ENCODE measurements at regions not wholly inside any gene's neighbourhood (a gene's known extent, or its start where the extent isn't known, plus 50 kb on each side); places are given as distances from the start of the nearest gene placed in this dataset.
"Not testable (repeated sequence)": the region's sequence is repeated elsewhere in the genome, so short reads cannot be mapped to it uniquely, and the experiment has no call there.

DNA sequence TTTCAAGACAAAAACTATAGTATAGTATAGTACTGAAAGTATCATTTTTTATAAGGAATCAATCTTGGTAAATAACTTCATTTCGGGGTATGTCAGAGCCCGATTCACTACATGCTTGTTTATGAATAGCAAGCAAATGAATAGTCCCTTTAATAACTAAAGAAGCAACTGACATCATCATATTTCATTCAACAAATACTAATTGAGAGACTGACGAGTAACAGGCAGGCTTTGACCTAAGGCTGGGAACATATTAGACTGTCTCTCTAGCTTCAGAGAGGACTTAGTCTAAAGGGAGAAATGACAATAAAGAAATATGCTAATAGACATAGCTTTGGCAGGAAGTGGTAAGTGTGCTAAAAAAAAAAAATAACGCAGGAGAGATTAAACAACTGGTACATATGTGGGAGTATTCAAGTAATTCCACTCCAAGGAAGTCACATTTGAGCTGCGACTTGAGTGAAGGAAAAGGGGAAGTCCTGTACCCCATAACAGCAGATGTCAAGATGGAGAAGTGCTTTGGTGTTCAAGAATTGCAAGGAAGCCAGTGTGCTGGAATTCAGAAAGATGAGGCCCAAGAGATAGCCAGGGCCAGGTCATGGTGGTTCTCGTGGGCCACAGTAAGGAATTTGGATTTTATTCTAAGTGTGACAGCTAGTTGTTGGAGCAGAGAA lies 284.9 kb downstream of the FBXO8 start:
- intact Hi-C loops (cut with DNase I; ENCODE audit: low total_unique reads) (no loop called here), in situ Hi-C loops (cut with MboI; ENCODE audit: low sequenced_read_pairs in 4 of 4) (no loop called here)
- Histone ChIP-seq H3K36me3 (no peaks in the 10 kb centered on the region), H3K9me3 (no peaks in the 10 kb centered on the region), H3K27me3 (no peaks in the 10 kb centered on the region), H3K4me1 (no peaks in the 10 kb centered on the region), H3K4me3 (no peak overlapping the region), H3K27ac (no peak overlapping the region)
- no peak for ATAC-seq
- DNase-seq = no peak
- TF ChIP-seq, protein P1, sequence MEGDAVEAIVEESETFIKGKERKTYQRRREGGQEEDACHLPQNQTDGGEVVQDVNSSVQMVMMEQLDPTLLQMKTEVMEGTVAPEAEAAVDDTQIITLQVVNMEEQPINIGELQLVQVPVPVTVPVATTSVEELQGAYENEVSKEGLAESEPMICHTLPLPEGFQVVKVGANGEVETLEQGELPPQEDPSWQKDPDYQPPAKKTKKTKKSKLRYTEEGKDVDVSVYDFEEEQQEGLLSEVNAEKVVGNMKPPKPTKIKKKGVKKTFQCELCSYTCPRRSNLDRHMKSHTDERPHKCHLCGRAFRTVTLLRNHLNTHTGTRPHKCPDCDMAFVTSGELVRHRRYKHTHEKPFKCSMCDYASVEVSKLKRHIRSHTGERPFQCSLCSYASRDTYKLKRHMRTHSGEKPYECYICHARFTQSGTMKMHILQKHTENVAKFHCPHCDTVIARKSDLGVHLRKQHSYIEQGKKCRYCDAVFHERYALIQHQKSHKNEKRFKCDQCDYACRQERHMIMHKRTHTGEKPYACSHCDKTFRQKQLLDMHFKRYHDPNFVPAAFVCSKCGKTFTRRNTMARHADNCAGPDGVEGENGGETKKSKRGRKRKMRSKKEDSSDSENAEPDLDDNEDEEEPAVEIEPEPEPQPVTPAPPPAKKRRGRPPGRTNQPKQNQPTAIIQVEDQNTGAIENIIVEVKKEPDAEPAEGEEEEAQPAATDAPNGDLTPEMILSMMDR (IDR thresholded peaks at IDR 0.05 in 4 of 5, conservative IDR thresholded peaks at IDR 0.05 in 1 of 5) = no peak
- no peak for TF ChIP-seq POLR2A (IDR thresholded peaks at IDR 0.05)

DNA sequence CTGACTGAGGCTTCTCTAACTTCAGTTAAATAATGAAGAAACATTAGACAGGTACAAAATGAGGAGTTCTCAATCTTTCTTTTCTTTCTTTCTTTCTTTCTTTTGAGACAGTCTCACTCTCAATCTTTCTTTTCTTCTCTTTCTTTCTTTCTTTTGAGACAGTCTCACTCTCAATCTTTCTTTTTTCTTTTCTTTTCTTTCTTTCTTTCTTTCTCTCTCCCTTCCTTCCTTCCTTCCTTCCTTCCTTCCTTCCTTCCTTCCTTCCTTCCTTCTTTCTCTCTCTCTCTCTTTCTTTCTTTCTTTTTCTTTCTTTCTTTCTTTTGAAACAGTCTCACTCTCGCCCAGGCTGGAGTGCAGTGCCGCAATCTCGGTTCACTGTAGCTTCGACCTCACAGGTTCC lies 287.7 kb downstream of the FBXO8 start:
- DNase-seq; ATAC-seq; H3K27me3 ChIP-seq; H3K27ac ChIP-seq; in situ Hi-C loops (cut with MboI; ENCODE audit: low sequenced_read_pairs in 4 of 4); H3K36me3 ChIP-seq; H3K4me1 ChIP-seq; H3K4me3 ChIP-seq; intact Hi-C loops (cut with DNase I; ENCODE audit: low total_unique reads); H3K9me3 ChIP-seq: not testable (repeated sequence)

DNA sequence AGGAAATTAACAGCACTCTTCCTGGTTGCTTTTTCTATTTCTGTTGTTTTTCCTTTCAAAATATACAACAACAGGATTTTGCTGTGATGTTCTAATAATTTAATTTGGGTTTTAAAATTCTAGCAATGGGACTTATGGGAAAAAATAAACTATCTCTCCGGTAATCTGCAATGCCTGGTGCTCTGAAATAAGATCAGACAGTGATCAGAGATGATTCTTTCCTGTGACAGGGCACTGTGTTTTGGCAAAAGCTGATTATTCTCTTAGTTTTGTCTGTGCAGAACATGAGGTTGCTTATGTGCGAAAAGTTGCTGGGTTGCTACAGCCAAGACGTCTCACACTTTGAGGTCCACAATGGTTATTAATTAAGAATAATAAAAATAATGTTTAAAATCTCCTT lies 291.7 kb downstream of the FBXO8 start:
- H3K4me1 ChIP-seq = no peaks in the 10 kb centered on the region
- no peaks in the 10 kb centered on the region for H3K27me3 ChIP-seq
- TF ChIP-seq, protein P1 (IDR thresholded peaks at IDR 0.05 in 4 of 5, conservative IDR thresholded peaks at IDR 0.05 in 1 of 5) = no peak
- TF ChIP-seq POLR2A (IDR thresholded peaks at IDR 0.05) = no peak
- H3K27ac ChIP-seq = no peak overlapping the region
- DNase-seq (no peak), ATAC-seq (no peak)
- intact Hi-C loops (cut with DNase I; ENCODE audit: low total_unique reads) (no loop called here), in situ Hi-C loops (cut with MboI; ENCODE audit: low sequenced_read_pairs in 4 of 4) (no loop called here)
- H3K36me3 ChIP-seq = no peaks in the 10 kb centered on the region
- no peaks in the 10 kb centered on the region for H3K9me3 ChIP-seq
- H3K4me3 ChIP-seq = no peak overlapping the region

DNA sequence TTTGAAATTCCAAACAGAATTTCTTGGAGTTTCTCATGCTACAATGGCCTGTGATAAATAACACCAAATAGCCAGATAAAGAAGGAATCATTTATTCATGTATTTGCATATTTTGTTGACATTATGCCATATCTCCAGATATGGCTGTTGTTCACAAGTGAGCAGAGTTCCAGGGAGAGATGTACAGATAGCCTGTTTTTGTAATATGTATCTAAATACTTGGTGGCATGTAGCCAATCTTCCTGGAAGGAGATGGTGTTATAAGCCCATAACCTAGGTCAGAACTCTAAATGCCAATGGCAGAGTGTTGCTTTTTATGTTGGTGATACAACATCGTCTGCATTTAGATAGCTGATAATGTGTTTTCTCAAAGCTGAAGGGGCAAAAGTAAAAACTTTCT lies 292.2 kb downstream of the FBXO8 start:
- Histone ChIP-seq H3K4me1 (no peaks in the 10 kb centered on the region), H3K9me3 (no peaks in the 10 kb centered on the region), H3K27me3 (no peaks in the 10 kb centered on the region), H3K27ac (no peak overlapping the region), H3K36me3 (no peaks in the 10 kb centered on the region), H3K4me3 (no peak overlapping the region)
- intact Hi-C loops (cut with DNase I; ENCODE audit: low total_unique reads) = no loop called here
- ATAC-seq (no peak), DNase-seq (no peak)
- TF ChIP-seq POLR2A (IDR thresholded peaks at IDR 0.05) = no peak
- TF ChIP-seq, protein P1 (IDR thresholded peaks at IDR 0.05 in 4 of 5, conservative IDR thresholded peaks at IDR 0.05 in 1 of 5) = no peak
- in situ Hi-C loops (cut with MboI; ENCODE audit: low sequenced_read_pairs in 4 of 4) = no loop called here

DNA sequence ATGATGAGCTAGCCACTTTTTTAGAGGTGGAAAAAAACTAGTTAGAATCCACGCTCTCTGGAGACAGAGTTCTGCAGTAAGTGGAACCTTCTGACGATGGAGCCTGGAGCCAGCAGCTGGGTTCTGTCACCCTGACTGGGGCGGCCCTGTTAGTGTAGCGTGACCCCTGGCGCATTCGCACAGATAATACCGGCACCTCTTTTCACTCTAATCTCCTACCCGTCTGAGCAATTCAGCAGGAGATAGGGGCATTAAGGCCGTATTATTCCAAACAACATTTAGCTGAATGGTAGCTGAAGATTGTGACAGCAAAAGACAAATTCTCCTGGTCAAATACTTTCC lies 292.6 kb downstream of the FBXO8 start:
- intact Hi-C loops (cut with DNase I; ENCODE audit: low total_unique reads) (no loop called here), in situ Hi-C loops (cut with MboI; ENCODE audit: low sequenced_read_pairs in 4 of 4) (no loop called here)
- Histone ChIP-seq H3K27me3 (no peaks in the 10 kb centered on the region), H3K36me3 (no peaks in the 10 kb centered on the region), H3K27ac (no peak overlapping the region), H3K9me3 (no peaks in the 10 kb centered on the region), H3K4me1 (no peaks in the 10 kb centered on the region), H3K4me3 (no peak overlapping the region)
- ATAC-seq (no peak), DNase-seq (no peak)
- TF ChIP-seq, protein P1 (IDR thresholded peaks at IDR 0.05 in 4 of 5, conservative IDR thresholded peaks at IDR 0.05 in 1 of 5) = no peak
- TF ChIP-seq POLR2A (IDR thresholded peaks at IDR 0.05) = no peak
